ENCODE measurements at regions not wholly inside any gene's neighbourhood (a gene's known extent, or its start where the extent isn't known, plus 50 kb on each side); places are given as distances from the start of the nearest gene placed in this dataset.

Small RNAs in the stretch of these regions (small RNA-seq; reads per million reads assigned to genes)
- gene MIR516B2 (0 reads per million in 4 donors), gene MIR517A (0 reads per million in 4 donors), gene MIR517B (0 reads per million in 4 donors), gene MIR518B (0 to 0.06 (median 0) reads per million in 4 donors), gene MIR518E (0 to 0.06 (median 0) reads per million in 4 donors), gene MIR518F (0 reads per million in 4 donors), gene MIR519D (0 reads per million in 4 donors), gene MIR520B (0 reads per million in 4 donors), gene MIR520C (0 reads per million in 4 donors), gene MIR520D (0 reads per million in 4 donors), gene MIR520G (0 reads per million in 4 donors), gene MIR521-2 (0 reads per million in 4 donors), gene MIR525 (0 reads per million in 4 donors), gene MIR526A1 (0 reads per million in 4 donors), gene MIR526A2 (0 reads per million in 4 donors), gene RNU6-803P (0 reads per million in 4 donors)
